ENCODE measurements at regions not wholly inside any gene's neighbourhood (a gene's known extent, or its start where the extent isn't known, plus 50 kb on each side); places are given as distances from the start of the nearest gene placed in this dataset.
A peak's percentile ranks its signal among the peaks of the same experiment; 100 is the strongest.

DNA sequence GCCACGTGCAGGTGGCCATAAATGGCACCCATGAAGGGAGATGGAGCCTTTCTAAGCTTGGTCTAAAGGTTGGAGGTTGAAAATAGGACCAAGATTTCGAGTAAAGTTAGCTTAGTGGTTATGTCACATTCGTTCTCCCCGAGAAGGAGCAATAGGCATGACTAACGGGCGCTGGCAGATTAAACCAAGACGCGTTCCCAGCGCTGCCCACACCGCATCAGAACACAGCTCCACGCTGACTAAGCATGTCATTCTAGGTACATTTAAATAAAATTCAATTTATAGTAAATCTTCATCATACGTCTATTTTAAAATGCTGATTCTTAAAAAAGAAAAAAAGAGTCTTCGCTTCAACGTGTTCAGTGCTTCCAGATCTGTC is 95.0 kb upstream of the IRS2 start:
- Histone ChIP-seq H3K4me1 (no peaks in the 10 kb centered on the region), H3K27ac (no peak overlapping the region), H3K4me2 (no peak overlapping the region), H3K9me3 (ENCODE audit: low read depth) (no peaks in the 10 kb centered on the region), H3K36me3 (no peaks in the 10 kb centered on the region), H4K20me1 (ENCODE audit: low read depth) (no peaks in the 10 kb centered on the region), H2AFZ (replicated peaks) (no peak overlapping the region), H3K27me3 (no peaks in the 10 kb centered on the region), H3K79me2 (ENCODE audit: low read depth) (no peaks in the 10 kb centered on the region), H3F3A (ENCODE audit: low read depth) (no peaks in the 10 kb centered on the region), H3K9ac (no peak overlapping the region), H3K4me3 (no peak overlapping the region)
- DNase-seq (ENCODE audit: low spot score), result no peak
- Mint-ChIP-seq H3K27me3 (ENCODE audit: insufficient read depth, low read depth) (peaks cover 5% of the 10 kb centered on the region), H3K36me3 (no peaks in the 10 kb centered on the region), H3K27ac (peak overlapping the region; percentile 80), H3K4me1 (peaks cover 3% of the 10 kb centered on the region), H3K9me3 (no peaks in the 10 kb centered on the region), H3K4me3 (no peak overlapping the region)
- no peak for TF ChIP-seq EZH2 (IDR thresholded peaks at IDR 0.05)
- TF ChIP-seq EZH2phosphoT487 (IDR thresholded peaks at IDR 0.05), result no peak
- TF ChIP-seq, protein P1, sequence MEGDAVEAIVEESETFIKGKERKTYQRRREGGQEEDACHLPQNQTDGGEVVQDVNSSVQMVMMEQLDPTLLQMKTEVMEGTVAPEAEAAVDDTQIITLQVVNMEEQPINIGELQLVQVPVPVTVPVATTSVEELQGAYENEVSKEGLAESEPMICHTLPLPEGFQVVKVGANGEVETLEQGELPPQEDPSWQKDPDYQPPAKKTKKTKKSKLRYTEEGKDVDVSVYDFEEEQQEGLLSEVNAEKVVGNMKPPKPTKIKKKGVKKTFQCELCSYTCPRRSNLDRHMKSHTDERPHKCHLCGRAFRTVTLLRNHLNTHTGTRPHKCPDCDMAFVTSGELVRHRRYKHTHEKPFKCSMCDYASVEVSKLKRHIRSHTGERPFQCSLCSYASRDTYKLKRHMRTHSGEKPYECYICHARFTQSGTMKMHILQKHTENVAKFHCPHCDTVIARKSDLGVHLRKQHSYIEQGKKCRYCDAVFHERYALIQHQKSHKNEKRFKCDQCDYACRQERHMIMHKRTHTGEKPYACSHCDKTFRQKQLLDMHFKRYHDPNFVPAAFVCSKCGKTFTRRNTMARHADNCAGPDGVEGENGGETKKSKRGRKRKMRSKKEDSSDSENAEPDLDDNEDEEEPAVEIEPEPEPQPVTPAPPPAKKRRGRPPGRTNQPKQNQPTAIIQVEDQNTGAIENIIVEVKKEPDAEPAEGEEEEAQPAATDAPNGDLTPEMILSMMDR (IDR thresholded peaks at IDR 0.05), result no peak

DNA sequence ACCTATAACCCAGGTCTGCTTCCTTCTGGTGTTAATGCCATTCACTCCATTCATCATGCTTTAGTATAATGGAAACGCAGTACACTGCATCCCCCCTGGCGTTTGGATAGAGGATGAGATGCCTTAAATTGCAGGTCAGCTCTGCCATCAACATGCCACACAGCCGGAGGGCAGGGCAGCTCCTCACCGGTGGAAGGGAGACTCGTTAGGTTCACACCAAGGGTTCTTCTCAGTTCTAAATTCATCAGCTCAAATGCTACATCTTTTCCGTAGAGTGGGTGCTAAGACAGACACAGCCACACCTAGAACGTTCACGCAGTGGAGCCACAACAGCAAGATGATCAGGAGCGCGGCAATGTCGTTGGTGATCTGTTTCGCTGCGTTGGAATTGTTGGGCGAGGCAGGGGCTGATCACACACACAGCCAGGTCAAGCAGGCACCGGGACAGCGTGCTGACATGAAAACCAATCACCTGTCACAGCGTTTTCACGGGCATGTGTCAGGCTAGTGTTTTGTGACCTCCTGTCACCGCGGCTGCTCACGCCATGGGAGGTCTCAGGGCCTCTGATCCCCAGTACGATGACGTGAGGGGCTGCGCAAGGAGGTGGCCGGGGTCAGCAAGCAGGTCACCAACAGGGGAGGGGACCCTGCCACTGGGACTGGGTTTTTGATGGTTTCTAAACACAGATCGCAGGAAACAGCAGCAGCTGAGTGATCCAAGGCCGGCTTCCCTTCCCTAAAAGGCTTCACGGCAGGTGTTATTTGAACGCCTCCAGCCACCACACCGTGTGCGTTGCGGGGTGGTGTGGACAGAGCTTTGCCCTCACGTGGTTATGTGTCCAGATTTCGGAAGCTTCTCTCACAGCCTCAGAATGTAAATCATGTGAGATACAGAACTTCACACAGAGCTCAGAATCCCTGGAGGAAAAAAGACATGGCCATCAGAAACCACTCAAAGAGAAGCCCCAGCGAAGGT is 94.3 kb upstream of the IRS2 start:
- H2AFZ ChIP-seq (replicated peaks), result no peak overlapping the region
- H3K9me3 Mint-ChIP-seq, result no peaks in the 10 kb centered on the region
- no peaks in the 10 kb centered on the region for H3K4me1 ChIP-seq
- no peaks in the 10 kb centered on the region for H3K36me3 Mint-ChIP-seq
- no peak overlapping the region for H3K27ac ChIP-seq
- TF ChIP-seq EZH2phosphoT487 (IDR thresholded peaks at IDR 0.05) (no peak), EZH2 (IDR thresholded peaks at IDR 0.05) (no peak)
- TF ChIP-seq, protein P1 (IDR thresholded peaks at IDR 0.05), result no peak
- peaks cover 5% of the 10 kb centered on the region for H3K27me3 Mint-ChIP-seq (ENCODE audit: insufficient read depth, low read depth)
- no peak overlapping the region for H3K4me2 ChIP-seq
- no peak for DNase-seq (ENCODE audit: low spot score)
- H3F3A ChIP-seq (ENCODE audit: low read depth), result no peaks in the 10 kb centered on the region
- H3K9me3 ChIP-seq (ENCODE audit: low read depth), result no peaks in the 10 kb centered on the region
- H3K27me3 ChIP-seq, result no peaks in the 10 kb centered on the region
- no peaks in the 10 kb centered on the region for H3K36me3 ChIP-seq
- no peak overlapping the region for H3K9ac ChIP-seq
- H4K20me1 ChIP-seq (ENCODE audit: low read depth), result no peaks in the 10 kb centered on the region
- no peaks in the 10 kb centered on the region for H3K79me2 ChIP-seq (ENCODE audit: low read depth)
- no peak overlapping the region for H3K4me3 ChIP-seq
- H3K4me1 Mint-ChIP-seq, result peaks cover 3% of the 10 kb centered on the region
- no peak overlapping the region for H3K4me3 Mint-ChIP-seq
- H3K27ac Mint-ChIP-seq, result peak overlapping the region; percentile 80

DNA sequence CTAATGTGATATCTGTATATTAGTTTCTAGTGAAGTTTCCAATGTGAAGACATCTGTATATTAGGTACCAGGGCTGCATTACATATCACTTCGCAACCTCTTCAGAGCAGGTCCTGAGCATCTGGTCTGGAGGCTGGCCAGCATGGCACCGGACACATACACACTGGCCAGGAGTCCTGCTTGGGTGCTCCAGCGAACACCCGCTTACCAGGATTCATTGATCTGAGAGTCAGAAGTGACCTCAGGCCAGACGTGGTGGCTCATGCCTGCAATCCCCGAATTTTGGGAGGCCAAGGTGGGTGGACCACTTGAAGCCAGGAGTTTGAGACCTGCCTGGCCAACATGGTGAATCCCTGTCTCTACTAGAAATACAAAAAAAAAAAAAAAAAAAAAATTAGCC is 93.0 kb upstream of the IRS2 start:
- no peaks in the 10 kb centered on the region for H3K9me3 ChIP-seq (ENCODE audit: low read depth)
- no peaks in the 10 kb centered on the region for H3K79me2 ChIP-seq (ENCODE audit: low read depth)
- H3K4me3 ChIP-seq, result no peak overlapping the region
- H3K9me3 Mint-ChIP-seq, result no peaks in the 10 kb centered on the region
- no peak overlapping the region for H3K9ac ChIP-seq
- no peaks in the 10 kb centered on the region for H3F3A ChIP-seq (ENCODE audit: low read depth)
- H3K4me1 ChIP-seq, result no peaks in the 10 kb centered on the region
- no peak for TF ChIP-seq EZH2 (IDR thresholded peaks at IDR 0.05)
- TF ChIP-seq, protein P1 (IDR thresholded peaks at IDR 0.05), result no peak
- no peak for TF ChIP-seq EZH2phosphoT487 (IDR thresholded peaks at IDR 0.05)
- H4K20me1 ChIP-seq (ENCODE audit: low read depth), result no peaks in the 10 kb centered on the region
- no peak overlapping the region for H3K27ac ChIP-seq
- H3K4me3 Mint-ChIP-seq, result no peak overlapping the region
- H2AFZ ChIP-seq (replicated peaks), result no peak overlapping the region
- no peak for DNase-seq (ENCODE audit: low spot score)
- H3K4me2 ChIP-seq, result no peak overlapping the region
- H3K27me3 ChIP-seq, result no peaks in the 10 kb centered on the region
- H3K27ac Mint-ChIP-seq, result no peak overlapping the region
- peaks cover 5% of the 10 kb centered on the region for H3K27me3 Mint-ChIP-seq (ENCODE audit: insufficient read depth, low read depth)
- H3K36me3 Mint-ChIP-seq, result no peaks in the 10 kb centered on the region
- H3K36me3 ChIP-seq, result no peaks in the 10 kb centered on the region
- peaks cover 3% of the 10 kb centered on the region for H3K4me1 Mint-ChIP-seq

Data from neural progenitor cell (in vitro differentiated cells).